ENCODE measurements at regions not wholly inside any gene's neighbourhood (a gene's known extent, or its start where the extent isn't known, plus 50 kb on each side); places are given as distances from the start of the nearest gene placed in this dataset.

- TF ChIP-seq POLR2A (IDR thresholded peaks at IDR 0.05; ENCODE audit: low read length) (no peak), CTCF (IDR thresholded peaks at IDR 0.05) (no peak), RAD21 (conservative IDR thresholded peaks at IDR 0.05 in 1 of 2, IDR thresholded peaks at IDR 0.05 in 1 of 2) (no peak)
These were observed 654.1 kb downstream of the STIM2 start for GRCh38 chr4:27514711-27515110.
